Mucosa of rectum (tissue), 2 donors: ENCODE measurements at regions not wholly inside any gene's neighbourhood (a gene's known extent, or its start where the extent isn't known, plus 50 kb on each side); places are given as distances from the start of the nearest gene placed in this dataset.
"Not testable (repeated sequence)": the region's sequence is repeated elsewhere in the genome, so short reads cannot be mapped to it uniquely, and the experiment has no call there.

ENCODE experiments used
- H3K27ac ChIP-seq, 2 donors: one replicate each; pipeline ENCODE4 v1.7.0; 2013; ENCODE audit warnings: inconsistent platforms in 2 of 2, low read depth in 2 of 2, low read length in 2 of 2
- H3K27me3 ChIP-seq, 2 donors: one replicate each; pipeline ENCODE4 v1.7.0; 2013; ENCODE audit warnings: low read length in 2 of 2; ENCODE audit not compliant: control insufficient read depth in 2 of 2, insufficient read depth in 2 of 2
- H3K36me3 ChIP-seq, 2 donors: one replicate each; pipeline ENCODE4 v1.7.0; 2013; ENCODE audit warnings: low read length in 2 of 2; ENCODE audit not compliant: control insufficient read depth in 2 of 2, insufficient read depth in 2 of 2
- H3K4me1 ChIP-seq, 2 donors: one replicate each; pipeline ENCODE4 v1.7.0; 2013; ENCODE audit warnings: low read length in 2 of 2, mild to moderate bottlenecking in 1 of 2; ENCODE audit not compliant: control insufficient read depth in 2 of 2, insufficient read depth in 2 of 2
- H3K4me3 ChIP-seq, 2 donors: one replicate each; pipeline ENCODE4 v1.7.0; 2013; ENCODE audit warnings: low read length in 2 of 2
- H3K9ac ChIP-seq, 2 donors: one replicate each; pipeline ENCODE4 v1.7.0; 2013; ENCODE audit warnings: low read length in 2 of 2, low read depth in 1 of 2, mild to moderate bottlenecking in 1 of 2
- H3K9me3 ChIP-seq, 2 donors: one replicate each; pipeline ENCODE4 v1.7.0; 2013; ENCODE audit warnings: low read length in 2 of 2; ENCODE audit not compliant: control insufficient read depth in 2 of 2
- donor health status: healthy.
- donor health status: Normal muscosa, but diverticular disease.

DNA sequence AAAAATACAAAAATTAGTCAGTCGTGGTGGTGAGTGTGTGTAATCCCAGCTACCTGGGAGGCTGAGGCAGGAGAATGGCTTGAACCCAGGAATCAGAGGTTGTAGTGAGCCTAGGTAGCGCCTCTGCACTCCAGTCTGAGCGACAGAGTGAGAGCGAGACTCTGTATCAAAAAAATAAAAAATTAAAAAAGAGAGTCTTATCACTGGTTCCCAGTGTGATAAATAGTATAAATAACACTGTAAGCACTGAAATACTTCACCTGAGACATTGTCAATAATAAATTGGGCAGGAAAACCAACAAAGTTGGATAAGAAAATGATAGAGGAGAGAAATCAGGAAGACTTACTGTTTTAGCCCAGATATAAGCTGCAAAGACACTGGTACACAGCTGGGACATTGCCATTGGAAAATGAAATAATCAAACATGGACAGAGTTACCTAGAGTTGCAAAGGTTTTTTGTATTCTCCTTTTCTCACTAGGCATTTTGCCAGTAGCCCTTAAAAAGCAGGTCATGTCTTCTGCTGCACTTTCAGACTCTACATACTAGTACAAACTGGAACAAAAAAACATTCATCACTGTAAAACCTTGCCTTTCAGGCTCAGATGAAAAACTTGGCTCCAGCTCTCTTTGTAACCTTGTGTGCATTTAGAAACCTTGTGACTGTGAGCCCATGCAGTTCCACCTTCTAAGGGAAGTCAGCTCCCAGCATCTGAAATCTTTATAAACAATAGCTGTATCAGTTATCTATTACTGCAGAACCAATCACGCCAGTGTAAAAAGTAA, 55.0 kb upstream of the PPP1R2C start:
- Histone ChIP-seq H3K27me3 (no peaks in the 10 kb centered on the region), H3K9ac (no peak overlapping the region), H3K27ac (no peak overlapping the region), H3K4me1 (no peaks in the 10 kb centered on the region), H3K4me3 (no peak overlapping the region), H3K9me3 (no peaks in the 10 kb centered on the region), H3K36me3 (no peaks in the 10 kb centered on the region)

DNA sequence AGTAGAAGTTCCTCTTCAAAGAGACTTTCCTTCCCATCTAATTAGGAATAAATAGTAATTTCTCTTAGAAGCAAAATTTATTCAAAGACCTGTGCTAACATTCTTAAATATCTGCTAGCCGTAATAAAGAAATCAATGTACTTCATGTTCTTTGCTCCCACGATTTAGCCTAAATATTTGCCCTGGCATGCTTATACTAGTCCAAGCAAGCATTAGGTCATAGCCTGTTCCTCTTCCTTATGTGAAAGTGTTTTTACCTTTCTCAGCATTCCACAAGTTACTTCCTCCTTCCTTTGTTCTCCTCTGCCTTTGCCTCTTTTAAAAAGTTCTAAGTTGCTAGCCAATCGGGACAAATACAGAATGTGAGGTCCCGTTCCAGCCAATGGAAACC, 55.6 kb upstream of the PPP1R2C start:
- H3K36me3 ChIP-seq, H3K9ac ChIP-seq, H3K4me1 ChIP-seq, H3K27ac ChIP-seq, H3K9me3 ChIP-seq, H3K27me3 ChIP-seq, H3K4me3 ChIP-seq: not testable (repeated sequence)

DNA sequence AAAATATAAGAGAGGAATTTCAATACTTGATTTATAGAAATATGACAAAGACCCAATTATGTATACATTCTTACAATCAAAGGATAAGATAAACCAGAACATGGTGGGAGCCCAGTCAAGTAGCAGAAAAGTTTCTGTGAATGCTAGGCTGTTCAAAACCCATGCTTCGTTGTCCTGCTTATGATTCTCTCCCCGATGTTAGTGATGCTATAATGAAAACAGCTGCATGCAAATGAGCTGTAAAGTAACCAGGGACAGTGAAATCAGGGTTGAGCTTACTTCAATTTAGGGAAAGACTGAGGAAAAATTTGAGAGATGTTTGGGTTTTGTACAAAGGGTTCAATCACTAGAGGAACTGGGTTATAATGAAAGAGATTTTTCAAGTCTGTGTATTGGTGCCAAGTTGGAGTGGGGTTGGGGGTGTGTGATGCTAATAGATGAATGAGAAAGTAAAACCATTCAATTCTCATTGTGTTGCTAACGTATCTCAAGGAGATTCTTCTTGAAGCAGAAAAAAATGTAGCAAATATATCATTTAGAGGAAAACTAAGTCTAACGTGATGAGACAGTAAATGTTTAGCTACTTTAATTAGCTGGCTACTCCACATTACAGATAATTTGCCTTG, 59.3 kb upstream of the PPP1R2C start:
- H3K27me3 ChIP-seq = no peaks in the 10 kb centered on the region
- no peak overlapping the region for H3K27ac ChIP-seq
- no peak overlapping the region for H3K4me3 ChIP-seq
- no peak overlapping the region for H3K9ac ChIP-seq
- H3K9me3 ChIP-seq = no peaks in the 10 kb centered on the region
- H3K36me3 ChIP-seq = no peaks in the 10 kb centered on the region
- H3K4me1 ChIP-seq = no peaks in the 10 kb centered on the region

DNA sequence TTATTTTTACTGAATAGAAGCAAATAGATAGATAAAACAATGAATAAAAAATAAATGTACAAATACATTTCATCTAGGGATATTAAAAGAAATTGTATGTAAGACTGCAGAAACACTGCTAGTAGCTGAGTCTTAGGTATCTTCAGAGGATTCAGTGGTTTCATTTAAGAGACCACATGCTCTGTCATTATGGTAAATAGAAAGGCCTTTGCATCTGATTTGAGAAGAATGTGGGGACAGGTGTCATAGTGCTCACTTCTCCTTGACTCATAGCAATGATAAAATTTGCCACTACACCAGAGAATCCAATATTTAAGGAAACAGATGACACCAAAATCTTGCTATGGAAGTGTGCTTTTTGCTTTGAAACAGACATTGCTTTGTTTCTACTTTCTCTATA, 59.8 kb upstream of the PPP1R2C start:
- H3K27ac ChIP-seq = no peak overlapping the region
- no peaks in the 10 kb centered on the region for H3K27me3 ChIP-seq
- H3K9me3 ChIP-seq = no peaks in the 10 kb centered on the region
- H3K4me1 ChIP-seq = no peaks in the 10 kb centered on the region
- no peak overlapping the region for H3K9ac ChIP-seq
- no peak overlapping the region for H3K4me3 ChIP-seq
- H3K36me3 ChIP-seq = no peaks in the 10 kb centered on the region

DNA sequence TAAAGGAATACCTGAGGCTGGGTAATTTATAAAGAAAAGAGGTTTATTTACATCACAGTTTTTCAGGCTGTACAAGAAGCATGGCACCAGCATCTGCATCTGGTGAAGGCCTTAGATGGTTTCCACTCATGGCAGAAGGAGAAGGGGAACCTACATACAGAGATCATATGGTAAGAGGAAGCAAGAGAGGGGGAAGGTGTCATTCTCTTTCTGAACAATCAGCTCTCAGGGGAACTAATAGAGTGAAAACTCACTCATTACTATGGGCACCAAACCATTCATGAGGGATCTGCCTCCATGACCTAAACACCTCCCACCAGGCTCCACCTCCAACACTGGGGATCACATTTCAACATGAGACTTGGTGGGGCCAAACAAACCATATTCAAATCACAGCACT, 61.7 kb upstream of the PPP1R2C start:
- H3K27me3 ChIP-seq = no peaks in the 10 kb centered on the region
- H3K36me3 ChIP-seq = no peaks in the 10 kb centered on the region
- no peaks in the 10 kb centered on the region for H3K4me1 ChIP-seq
- no peak overlapping the region for H3K27ac ChIP-seq
- H3K4me3 ChIP-seq = no peak overlapping the region
- H3K9me3 ChIP-seq = no peaks in the 10 kb centered on the region
- H3K9ac ChIP-seq = no peak overlapping the region

DNA sequence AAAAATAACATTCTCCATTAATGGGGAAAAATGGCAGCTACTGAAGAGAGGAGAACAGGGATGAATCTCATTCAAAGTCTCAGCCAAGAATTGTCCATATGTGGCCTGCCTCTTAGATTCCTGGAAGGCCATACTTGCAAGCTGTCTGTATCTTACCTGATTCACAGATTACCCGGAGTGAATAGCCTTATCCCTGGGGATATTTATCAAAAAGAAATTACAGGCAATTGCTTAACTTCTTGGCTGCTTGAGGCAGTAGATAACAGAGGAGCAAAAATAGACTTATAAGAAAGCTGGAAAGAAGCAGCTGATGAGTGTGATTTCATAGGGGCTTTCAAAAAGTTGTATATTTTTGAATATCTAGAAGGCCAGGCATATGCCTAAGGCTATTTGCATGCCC, 68.8 kb upstream of the PPP1R2C start:
- Histone ChIP-seq H3K9ac (no peak overlapping the region), H3K9me3 (no peaks in the 10 kb centered on the region), H3K27ac (no peak overlapping the region), H3K4me1 (no peaks in the 10 kb centered on the region), H3K36me3 (no peaks in the 10 kb centered on the region), H3K27me3 (no peaks in the 10 kb centered on the region), H3K4me3 (no peak overlapping the region)

DNA sequence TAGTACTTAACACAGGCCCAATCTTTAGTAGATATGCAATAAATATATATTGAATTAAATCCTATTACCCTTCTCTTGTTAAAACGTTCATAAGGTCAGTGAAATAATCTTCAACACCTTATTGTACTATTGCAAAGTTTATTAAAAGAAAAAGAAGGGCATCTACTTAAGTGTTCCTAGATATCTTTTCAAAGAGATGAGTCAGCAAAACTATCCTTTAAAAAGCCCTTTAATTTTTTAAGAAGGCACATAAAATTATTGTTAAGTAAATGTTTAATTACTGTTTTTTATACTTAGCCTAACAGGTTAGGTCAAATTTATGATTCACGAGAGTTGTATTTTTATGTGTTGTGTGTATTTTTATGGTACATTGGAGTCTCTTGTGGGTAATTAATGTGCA, 77.3 kb upstream of the PPP1R2C start:
- Histone ChIP-seq H3K27ac (no peak overlapping the region), H3K4me1 (no peaks in the 10 kb centered on the region), H3K27me3 (no peaks in the 10 kb centered on the region), H3K4me3 (no peak overlapping the region), H3K9me3 (no peaks in the 10 kb centered on the region), H3K36me3 (no peaks in the 10 kb centered on the region), H3K9ac (no peak overlapping the region)

DNA sequence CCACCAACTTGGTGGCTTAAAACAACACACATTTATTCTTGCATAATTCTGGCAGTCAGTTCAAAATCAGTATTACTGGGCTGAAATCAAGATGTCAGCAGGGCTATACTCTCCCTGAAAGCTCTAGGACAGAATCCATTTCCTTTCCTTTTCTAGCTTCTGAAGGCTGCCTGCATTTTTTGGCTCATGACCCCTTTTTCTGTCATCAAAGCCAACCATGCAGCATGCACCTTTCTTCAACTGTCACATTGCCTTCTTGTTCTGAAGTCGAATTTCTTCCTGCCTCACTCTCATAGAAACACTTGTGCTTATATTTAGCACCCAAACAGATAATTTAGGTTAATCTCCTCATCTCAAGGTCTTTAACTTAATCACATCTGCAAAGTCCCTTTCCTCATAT, 79.8 kb upstream of the PPP1R2C start:
- H3K9me3 ChIP-seq = no peaks in the 10 kb centered on the region
- no peak overlapping the region for H3K9ac ChIP-seq
- H3K36me3 ChIP-seq = no peaks in the 10 kb centered on the region
- H3K4me1 ChIP-seq = no peaks in the 10 kb centered on the region
- no peak overlapping the region for H3K4me3 ChIP-seq
- no peaks in the 10 kb centered on the region for H3K27me3 ChIP-seq
- no peak overlapping the region for H3K27ac ChIP-seq

DNA sequence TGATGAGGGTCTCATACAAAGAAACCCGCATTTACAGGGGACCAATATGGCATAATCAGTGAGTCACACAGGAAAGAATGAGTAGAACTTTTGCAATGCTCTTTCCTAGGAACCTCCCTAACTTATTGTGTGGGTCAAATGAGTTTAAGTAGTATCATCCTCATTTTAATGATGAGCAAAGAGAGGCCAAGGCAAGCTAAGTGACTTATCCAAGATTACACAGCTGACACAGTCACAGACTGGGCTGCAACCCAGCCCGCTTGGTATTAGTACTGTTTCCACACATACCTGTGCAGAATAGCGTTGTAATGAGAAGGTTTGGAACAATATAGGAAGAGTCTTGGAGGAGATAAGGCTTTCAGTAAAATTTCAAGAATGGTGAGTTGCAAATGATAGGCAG, 91.0 kb upstream of the PPP1R2C start:
- Histone ChIP-seq H3K4me3 (no peak overlapping the region), H3K27ac (no peak overlapping the region), H3K4me1 (no peaks in the 10 kb centered on the region), H3K9ac (no peak overlapping the region), H3K36me3 (no peaks in the 10 kb centered on the region), H3K9me3 (no peaks in the 10 kb centered on the region), H3K27me3 (no peaks in the 10 kb centered on the region)

DNA sequence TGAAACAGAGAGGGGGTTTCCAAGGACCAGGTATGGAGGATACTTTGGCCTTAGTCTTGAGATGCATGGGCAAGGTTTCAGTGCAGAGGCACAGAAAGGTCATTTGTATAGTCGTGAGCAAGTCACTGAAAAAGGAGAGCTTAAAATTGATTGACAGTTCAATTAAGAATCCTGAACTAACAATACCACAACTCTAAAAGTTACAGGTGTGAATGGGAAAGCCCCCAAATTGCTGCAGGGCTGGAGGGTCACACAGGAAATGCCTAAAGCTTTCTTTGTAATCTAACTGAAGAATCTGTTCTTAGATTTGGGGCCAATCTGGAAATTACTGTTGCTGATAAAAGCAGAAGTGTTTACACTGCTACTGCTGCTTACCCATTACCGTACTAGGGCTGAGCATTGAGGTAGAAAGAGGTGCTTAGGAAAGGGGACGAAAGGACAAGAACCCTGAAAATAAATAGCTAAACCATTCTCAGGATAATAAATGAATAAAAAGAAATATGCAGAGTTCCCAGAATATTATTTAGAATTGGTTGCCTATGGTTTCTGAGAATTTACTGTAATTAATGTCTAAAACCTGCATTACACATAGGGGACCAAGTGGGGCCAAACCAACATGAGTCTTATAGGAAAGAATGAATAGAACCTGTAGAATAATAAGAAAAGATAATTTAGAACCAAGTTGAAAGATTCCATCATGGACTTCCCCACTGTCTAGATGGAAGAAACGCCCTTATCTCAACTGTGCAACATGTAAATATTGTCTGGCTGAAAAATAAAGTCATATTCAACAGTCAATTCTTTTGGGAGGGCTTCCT, 91.9 kb upstream of the PPP1R2C start:
- Histone ChIP-seq H3K9me3 (no peaks in the 10 kb centered on the region), H3K27ac (no peak overlapping the region), H3K4me1 (no peaks in the 10 kb centered on the region), H3K27me3 (no peaks in the 10 kb centered on the region), H3K36me3 (no peaks in the 10 kb centered on the region), H3K4me3 (no peak overlapping the region), H3K9ac (no peak overlapping the region)
